ENCODE measurements at regions not wholly inside any gene's neighbourhood (a gene's known extent, or its start where the extent isn't known, plus 50 kb on each side); places are given as distances from the start of the nearest gene placed in this dataset.

GRCh38 chr5:21665524-21665923 is 1187.6 kb downstream of the CDH12 start:
- TF ChIP-seq, protein P1, sequence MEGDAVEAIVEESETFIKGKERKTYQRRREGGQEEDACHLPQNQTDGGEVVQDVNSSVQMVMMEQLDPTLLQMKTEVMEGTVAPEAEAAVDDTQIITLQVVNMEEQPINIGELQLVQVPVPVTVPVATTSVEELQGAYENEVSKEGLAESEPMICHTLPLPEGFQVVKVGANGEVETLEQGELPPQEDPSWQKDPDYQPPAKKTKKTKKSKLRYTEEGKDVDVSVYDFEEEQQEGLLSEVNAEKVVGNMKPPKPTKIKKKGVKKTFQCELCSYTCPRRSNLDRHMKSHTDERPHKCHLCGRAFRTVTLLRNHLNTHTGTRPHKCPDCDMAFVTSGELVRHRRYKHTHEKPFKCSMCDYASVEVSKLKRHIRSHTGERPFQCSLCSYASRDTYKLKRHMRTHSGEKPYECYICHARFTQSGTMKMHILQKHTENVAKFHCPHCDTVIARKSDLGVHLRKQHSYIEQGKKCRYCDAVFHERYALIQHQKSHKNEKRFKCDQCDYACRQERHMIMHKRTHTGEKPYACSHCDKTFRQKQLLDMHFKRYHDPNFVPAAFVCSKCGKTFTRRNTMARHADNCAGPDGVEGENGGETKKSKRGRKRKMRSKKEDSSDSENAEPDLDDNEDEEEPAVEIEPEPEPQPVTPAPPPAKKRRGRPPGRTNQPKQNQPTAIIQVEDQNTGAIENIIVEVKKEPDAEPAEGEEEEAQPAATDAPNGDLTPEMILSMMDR (conservative IDR thresholded peaks at IDR 0.05; ENCODE audit: control insufficient read depth, insufficient read depth, low read depth, low read length): no peak
- no peak for DNase-seq (ENCODE audit: low read depth)
- H3K4me3 ChIP-seq (ENCODE audit: control insufficient read depth, low read depth, low read length): no peak overlapping the region

DNA sequence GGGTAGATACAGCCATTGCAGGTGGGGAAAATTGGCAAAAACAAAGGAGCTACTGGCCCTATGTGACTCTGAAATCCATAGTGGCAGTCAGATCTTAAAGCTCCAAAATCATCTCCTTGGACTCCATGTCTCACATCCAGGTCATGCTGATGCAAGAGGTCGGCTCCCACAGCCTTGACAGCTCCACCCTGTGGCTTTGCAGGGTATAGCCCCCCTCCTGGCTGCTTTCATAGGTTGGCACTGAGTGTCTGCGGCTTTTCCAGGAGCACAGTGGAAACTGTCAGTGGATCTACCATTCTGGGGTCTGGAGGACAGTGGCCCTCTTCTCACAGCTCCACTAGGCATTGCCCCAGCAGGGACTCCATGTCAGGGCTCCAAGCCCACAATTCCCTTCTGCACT is 1190.1 kb downstream of the CDH12 start:
- DNase-seq (ENCODE audit: low read depth): no peak
- TF ChIP-seq, protein P1 (conservative IDR thresholded peaks at IDR 0.05; ENCODE audit: control insufficient read depth, insufficient read depth, low read depth, low read length): no peak
- no peak overlapping the region for H3K4me3 ChIP-seq (ENCODE audit: control insufficient read depth, low read depth, low read length)

DNA sequence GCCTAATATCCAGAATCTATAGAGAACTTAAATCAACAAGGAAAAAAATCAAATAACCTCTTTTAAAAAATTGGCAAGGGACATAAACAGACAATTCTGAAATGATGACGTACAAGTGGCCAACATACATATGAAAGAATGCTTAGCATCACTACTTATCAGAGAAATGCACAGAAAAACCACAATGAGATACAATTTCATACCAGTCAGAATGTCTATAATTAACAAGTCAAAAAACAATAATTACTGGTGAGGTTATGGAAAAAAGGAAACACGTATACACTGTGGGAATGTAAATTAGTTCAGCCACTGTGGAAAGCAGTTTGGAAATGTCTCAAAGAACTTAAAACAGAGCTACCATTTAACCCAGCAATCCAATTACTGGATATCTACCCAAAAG is 1192.0 kb downstream of the CDH12 start:
- TF ChIP-seq, protein P1 (conservative IDR thresholded peaks at IDR 0.05; ENCODE audit: control insufficient read depth, insufficient read depth, low read depth, low read length): no peak
- DNase-seq (ENCODE audit: low read depth): no peak

DNA sequence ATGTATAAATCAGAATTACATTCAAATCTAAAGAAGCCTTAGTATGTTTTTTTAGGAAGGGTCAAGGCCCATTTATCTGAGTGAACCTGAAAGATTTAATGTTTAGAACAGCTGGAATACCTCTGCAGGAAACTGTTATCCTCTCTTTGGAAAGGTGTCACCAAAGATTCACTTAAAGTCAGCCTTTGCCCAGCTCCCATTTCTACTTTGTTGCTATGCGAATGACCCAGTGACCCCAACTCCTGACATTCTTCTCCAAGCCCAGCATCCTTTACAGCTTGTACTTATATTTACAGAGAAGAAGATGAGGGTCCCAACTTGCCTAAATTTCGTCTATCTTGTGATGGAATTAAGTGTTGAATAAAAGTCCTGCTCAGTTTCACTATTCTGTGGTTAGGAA is 1198.6 kb downstream of the CDH12 start:
- TF ChIP-seq, protein P1 (conservative IDR thresholded peaks at IDR 0.05; ENCODE audit: control insufficient read depth, insufficient read depth, low read depth, low read length): no peak
- no peak for DNase-seq (ENCODE audit: low read depth)
- no peak overlapping the region for H3K4me3 ChIP-seq (ENCODE audit: control insufficient read depth, low read depth, low read length)

More for the DNA sequence above, 1192.0 kb downstream of the CDH12 start:
- H3K4me3 ChIP-seq (ENCODE audit: control insufficient read depth, low read depth, low read length): no peak overlapping the region

DNA sequence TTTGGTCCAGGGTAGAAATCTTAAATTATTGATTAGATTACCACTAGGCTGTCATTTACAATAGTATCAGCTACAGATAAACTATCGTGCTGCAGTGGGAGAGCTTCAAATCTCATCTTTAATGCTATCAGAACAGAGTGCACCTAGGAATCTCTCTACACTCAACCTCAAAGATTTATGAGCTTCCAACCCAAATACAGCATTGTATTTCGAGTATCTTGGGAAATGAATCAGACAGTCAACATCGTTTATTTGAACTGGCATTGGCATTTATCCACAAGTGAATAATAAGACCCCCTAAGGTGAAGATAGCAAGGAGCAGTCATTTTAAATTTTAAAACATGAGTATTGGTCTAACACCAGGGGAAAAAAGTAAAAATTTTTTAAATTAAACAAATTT is 1203.2 kb downstream of the CDH12 start:
- TF ChIP-seq, protein P1 (conservative IDR thresholded peaks at IDR 0.05; ENCODE audit: control insufficient read depth, insufficient read depth, low read depth, low read length): no peak
- H3K4me3 ChIP-seq (ENCODE audit: control insufficient read depth, low read depth, low read length): no peak overlapping the region
- no peak for DNase-seq (ENCODE audit: low read depth)

DNA sequence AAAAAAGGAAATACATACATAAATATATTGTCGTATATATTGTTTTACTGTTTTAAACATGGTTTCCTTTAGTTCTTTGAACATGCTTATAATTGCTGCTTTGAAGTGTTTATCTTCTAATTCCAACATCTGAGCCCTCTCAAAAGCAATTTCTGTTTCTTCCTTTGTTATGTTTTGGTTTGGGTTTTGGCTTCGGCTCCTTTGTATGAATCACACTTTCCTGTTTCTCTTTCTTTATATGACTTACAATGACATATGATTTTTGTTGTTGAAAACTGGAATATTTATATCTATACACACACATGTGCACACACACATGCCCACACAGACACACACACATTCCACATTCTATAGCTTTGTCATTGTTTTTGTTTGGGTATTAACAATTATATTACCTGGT is 1206.7 kb downstream of the CDH12 start:
- peak; percentile 35 for DNase-seq (ENCODE audit: low read depth)
- H3K4me3 ChIP-seq (ENCODE audit: control insufficient read depth, low read depth, low read length): no peak overlapping the region
- TF ChIP-seq, protein P1 (conservative IDR thresholded peaks at IDR 0.05; ENCODE audit: control insufficient read depth, insufficient read depth, low read depth, low read length): no peak

DNA sequence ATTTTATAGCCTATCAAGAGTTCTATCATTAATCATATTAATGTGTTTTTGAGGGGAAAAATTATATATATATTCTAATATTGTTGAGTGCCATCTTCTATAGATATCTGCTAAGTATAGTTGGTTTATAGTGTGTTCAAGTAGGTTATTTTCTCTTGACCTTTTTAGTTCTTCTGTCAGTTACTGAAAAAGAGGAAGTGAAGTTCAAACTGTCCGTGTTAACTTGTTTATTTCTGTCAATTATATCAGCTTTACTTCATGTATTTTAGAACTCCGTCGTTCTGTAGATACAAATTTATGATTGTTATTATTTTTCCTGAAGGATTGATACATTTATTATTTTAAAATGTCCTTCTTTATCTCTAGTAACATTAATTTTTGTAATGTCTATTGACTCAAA is 1209.1 kb downstream of the CDH12 start:
- TF ChIP-seq, protein P1 (conservative IDR thresholded peaks at IDR 0.05; ENCODE audit: control insufficient read depth, insufficient read depth, low read depth, low read length): no peak
- DNase-seq (ENCODE audit: low read depth): no peak
- no peak overlapping the region for H3K4me3 ChIP-seq (ENCODE audit: control insufficient read depth, low read depth, low read length)
